ENCODE measurements at regions not wholly inside any gene's neighbourhood (a gene's known extent, or its start where the extent isn't known, plus 50 kb on each side); places are given as distances from the start of the nearest gene placed in this dataset.

GRCh38 chr6:157732007-157732406 is 91.0 kb upstream of the SNX9 start:
- TF ChIP-seq CTCF (IDR thresholded peaks at IDR 0.05) (no peak), EZH2 (IDR thresholded peaks at IDR 0.05; ENCODE audit: borderline replicate concordance, insufficient read depth, low read depth, low read length, poor library complexity, severe bottlenecking) (no peak)

All from B cell (primary cell).